ENCODE measurements at regions not wholly inside any gene's neighbourhood (a gene's known extent, or its start where the extent isn't known, plus 50 kb on each side); places are given as distances from the start of the nearest gene placed in this dataset.

DNA sequence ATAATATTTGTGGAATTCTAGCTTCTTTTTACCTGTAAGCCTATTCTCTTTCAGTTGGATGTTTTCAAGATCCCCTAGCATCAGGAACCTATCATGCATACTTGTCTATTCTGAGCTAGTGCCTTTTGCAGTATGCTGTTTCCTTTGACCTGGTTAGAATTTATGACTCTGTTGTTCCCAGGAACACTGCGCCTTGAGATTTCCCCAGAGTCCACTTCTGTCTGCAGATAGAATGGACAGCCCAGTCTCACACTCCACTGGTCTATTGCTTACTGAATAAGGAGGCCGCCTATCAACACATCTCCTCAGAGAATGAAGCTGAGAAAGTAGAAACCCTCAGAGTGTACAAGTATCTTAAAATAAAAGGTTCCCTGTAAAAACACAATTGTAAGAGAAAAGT is 465.1 kb upstream of the GALNTL6 start (continued):
- TF ChIP-seq, protein P1, sequence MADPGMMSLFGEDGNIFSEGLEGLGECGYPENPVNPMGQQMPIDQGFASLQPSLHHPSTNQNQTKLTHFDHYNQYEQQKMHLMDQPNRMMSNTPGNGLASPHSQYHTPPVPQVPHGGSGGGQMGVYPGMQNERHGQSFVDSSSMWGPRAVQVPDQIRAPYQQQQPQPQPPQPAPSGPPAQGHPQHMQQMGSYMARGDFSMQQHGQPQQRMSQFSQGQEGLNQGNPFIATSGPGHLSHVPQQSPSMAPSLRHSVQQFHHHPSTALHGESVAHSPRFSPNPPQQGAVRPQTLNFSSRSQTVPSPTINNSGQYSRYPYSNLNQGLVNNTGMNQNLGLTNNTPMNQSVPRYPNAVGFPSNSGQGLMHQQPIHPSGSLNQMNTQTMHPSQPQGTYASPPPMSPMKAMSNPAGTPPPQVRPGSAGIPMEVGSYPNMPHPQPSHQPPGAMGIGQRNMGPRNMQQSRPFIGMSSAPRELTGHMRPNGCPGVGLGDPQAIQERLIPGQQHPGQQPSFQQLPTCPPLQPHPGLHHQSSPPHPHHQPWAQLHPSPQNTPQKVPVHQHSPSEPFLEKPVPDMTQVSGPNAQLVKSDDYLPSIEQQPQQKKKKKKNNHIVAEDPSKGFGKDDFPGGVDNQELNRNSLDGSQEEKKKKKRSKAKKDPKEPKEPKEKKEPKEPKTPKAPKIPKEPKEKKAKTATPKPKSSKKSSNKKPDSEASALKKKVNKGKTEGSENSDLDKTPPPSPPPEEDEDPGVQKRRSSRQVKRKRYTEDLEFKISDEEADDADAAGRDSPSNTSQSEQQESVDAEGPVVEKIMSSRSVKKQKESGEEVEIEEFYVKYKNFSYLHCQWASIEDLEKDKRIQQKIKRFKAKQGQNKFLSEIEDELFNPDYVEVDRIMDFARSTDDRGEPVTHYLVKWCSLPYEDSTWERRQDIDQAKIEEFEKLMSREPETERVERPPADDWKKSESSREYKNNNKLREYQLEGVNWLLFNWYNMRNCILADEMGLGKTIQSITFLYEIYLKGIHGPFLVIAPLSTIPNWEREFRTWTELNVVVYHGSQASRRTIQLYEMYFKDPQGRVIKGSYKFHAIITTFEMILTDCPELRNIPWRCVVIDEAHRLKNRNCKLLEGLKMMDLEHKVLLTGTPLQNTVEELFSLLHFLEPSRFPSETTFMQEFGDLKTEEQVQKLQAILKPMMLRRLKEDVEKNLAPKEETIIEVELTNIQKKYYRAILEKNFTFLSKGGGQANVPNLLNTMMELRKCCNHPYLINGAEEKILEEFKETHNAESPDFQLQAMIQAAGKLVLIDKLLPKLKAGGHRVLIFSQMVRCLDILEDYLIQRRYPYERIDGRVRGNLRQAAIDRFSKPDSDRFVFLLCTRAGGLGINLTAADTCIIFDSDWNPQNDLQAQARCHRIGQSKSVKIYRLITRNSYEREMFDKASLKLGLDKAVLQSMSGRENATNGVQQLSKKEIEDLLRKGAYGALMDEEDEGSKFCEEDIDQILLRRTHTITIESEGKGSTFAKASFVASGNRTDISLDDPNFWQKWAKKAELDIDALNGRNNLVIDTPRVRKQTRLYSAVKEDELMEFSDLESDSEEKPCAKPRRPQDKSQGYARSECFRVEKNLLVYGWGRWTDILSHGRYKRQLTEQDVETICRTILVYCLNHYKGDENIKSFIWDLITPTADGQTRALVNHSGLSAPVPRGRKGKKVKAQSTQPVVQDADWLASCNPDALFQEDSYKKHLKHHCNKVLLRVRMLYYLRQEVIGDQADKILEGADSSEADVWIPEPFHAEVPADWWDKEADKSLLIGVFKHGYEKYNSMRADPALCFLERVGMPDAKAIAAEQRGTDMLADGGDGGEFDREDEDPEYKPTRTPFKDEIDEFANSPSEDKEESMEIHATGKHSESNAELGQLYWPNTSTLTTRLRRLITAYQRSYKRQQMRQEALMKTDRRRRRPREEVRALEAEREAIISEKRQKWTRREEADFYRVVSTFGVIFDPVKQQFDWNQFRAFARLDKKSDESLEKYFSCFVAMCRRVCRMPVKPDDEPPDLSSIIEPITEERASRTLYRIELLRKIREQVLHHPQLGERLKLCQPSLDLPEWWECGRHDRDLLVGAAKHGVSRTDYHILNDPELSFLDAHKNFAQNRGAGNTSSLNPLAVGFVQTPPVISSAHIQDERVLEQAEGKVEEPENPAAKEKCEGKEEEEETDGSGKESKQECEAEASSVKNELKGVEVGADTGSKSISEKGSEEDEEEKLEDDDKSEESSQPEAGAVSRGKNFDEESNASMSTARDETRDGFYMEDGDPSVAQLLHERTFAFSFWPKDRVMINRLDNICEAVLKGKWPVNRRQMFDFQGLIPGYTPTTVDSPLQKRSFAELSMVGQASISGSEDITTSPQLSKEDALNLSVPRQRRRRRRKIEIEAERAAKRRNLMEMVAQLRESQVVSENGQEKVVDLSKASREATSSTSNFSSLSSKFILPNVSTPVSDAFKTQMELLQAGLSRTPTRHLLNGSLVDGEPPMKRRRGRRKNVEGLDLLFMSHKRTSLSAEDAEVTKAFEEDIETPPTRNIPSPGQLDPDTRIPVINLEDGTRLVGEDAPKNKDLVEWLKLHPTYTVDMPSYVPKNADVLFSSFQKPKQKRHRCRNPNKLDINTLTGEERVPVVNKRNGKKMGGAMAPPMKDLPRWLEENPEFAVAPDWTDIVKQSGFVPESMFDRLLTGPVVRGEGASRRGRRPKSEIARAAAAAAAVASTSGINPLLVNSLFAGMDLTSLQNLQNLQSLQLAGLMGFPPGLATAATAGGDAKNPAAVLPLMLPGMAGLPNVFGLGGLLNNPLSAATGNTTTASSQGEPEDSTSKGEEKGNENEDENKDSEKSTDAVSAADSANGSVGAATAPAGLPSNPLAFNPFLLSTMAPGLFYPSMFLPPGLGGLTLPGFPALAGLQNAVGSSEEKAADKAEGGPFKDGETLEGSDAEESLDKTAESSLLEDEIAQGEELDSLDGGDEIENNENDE (IDR thresholded peaks at IDR 0.05; ENCODE audit: insufficient replicate concordance, low read length): no peak
- TF ChIP-seq JUN (IDR thresholded peaks at IDR 0.05; ENCODE audit: low read depth, low read length) (no peak), POU5F1 (IDR thresholded peaks at IDR 0.05; ENCODE audit: low read depth, low read length) (no peak), RNF2 (IDR thresholded peaks at IDR 0.05; ENCODE audit: borderline replicate concordance, low read depth, low read length, missing control alignments, poor library complexity, severe bottlenecking) (no peak), SRF (IDR thresholded peaks at IDR 0.05; ENCODE audit: low read depth, low read length) (no peak), GABPA (IDR thresholded peaks at IDR 0.05; ENCODE audit: borderline replicate concordance, insufficient read depth, low read length) (no peak), HDAC6 (IDR thresholded peaks at IDR 0.05; ENCODE audit: low read depth, low read length) (no peak), TAF7 (optimal IDR thresholded peaks at IDR 0.05; ENCODE audit: borderline replicate concordance, low read depth, low read length) (no peak), RFX5 (IDR thresholded peaks at IDR 0.05; ENCODE audit: borderline replicate concordance, low read depth, low read length) (no peak)
